ENCODE measurements at regions not wholly inside any gene's neighbourhood (a gene's known extent, or its start where the extent isn't known, plus 50 kb on each side); places are given as distances from the start of the nearest gene placed in this dataset.
"Not testable (repeated sequence)": the region's sequence is repeated elsewhere in the genome, so short reads cannot be mapped to it uniquely, and the experiment has no call there.

DNA sequence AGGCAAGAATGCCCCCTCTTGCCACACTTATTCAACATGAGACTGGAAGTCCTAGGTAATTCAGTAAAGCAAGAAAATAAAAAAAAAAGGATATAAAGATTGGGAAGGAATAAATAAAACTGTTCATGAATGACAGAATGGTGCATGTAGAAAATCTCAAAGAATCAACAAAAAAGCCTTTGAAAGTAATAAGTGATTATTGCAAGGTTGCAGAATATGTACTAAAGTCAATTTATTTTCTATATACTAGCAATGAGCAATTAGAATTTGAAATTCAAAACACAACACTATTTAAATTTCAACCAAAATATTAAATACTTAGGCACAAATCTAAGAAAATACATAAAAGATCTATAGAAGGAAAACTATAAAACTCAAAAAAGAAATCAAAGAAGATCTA lies 58.6 kb downstream of the MAGEA10 start:
- no peak for DNase-seq

DNA sequence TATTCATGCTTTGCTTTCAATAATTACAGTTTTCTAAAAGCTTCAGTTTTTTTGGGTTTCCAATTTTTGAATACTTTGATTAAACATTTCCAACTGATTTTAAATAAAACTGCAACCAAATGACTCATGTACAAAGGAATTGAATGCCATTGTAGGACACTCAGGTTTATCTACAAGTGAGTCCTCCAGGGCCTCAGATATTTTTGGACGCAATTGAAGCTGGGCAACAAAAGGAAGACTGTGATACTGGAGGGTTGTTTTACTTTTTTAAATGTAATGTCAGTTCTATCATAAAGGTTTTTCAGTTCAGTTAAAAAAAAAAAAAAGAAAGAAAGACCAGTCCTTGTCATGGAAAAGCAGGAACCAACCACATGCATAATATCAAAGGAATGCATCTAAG lies 64.2 kb downstream of the MAGEA10 start:
- no peak for DNase-seq

DNA sequence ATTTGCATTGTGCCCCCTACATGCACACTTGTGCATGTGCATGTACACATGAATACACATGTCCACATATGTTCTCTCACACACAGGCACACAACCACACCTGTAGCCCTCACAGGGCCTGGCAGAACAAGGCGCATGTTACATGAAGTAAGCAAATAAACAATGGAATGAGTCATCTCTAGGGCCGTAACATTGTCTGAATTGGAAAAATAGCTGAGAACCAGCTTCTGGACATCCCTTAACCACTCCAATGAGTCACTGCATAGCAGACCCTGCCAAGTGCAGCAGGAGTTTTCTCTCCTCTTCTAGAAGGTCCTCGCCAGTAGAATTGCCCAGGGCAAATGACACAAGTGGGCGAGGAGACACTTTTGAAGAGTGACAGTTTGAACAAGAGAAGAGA lies 66.1 kb downstream of the MAGEA10 start:
- no peak for DNase-seq

- no peak for DNase-seq
These were observed 68.2 kb downstream of the MAGEA10 start for GRCh38 chrX:152070144-152070543.

- no peak for DNase-seq
These were observed 76.8 kb downstream of the MAGEA10 start for GRCh38 chrX:152061557-152061956.

DNA sequence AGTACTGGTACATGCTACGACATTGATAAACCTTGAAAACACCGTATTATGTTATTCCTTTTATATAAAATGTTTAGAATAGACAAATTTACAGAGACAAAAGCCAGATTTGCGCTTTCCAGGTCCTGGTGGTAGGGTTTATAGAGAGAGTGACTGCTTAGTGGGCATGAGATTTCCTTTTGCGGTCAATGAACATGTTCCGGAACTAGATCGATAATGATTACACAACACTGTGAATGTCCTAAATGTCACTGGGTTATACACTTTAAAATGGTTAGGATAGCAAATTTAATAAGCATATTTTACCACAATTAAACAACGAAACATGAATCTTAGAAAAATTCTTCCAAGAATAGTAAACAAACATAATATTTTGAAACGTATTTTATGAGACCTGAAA lies 77.3 kb downstream of the MAGEA10 start:
- DNase-seq, result no peak

- DNase-seq, result not testable (repeated sequence)
These were observed 76.1 kb upstream of the GABRE start for GRCh38 chrX:152050623-152051022.

- DNase-seq, result no peak
These were observed 69.9 kb upstream of the GABRE start for GRCh38 chrX:152044383-152044782.

DNA sequence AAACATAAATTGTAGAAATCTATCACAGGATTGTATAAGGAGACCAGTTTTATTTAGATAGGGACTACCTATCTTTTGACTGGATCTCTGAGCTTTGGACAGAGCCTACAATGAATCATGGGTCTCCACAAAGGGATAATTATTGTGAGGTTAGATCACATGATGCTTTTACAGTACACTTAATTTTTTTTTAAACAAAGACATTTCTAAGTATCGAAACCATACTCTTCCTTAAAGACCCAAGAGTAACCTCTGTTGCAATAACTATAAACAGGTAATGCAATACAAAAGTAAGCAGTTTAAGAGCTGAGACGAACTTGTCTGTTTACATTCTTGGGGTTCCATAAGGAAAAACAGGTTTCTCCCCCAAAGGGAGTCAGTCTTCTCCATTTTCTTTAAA lies 64.3 kb upstream of the GABRE start:
- no peak for DNase-seq

DNA sequence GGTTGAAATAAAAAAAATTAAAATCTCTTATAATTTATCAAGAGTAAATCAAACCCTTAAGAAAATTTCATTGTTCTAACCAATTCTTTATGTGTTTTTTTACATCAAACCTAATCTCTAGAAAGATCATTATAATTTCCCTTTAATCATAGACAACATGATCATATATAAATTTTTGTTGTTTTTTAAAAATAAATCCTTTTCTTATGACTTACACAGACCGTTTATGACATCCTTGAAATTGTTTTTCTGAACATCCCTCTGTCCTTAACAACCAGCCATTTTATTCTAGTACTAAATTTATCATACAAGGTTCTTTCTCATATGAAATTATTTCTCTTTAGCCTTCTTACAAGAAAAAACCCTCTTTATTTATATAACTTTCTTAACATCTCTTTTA lies 62.7 kb upstream of the GABRE start:
- no peak for DNase-seq

- DNase-seq, result not testable (repeated sequence)
These were observed 56.9 kb upstream of the GABRE start for GRCh38 chrX:152031346-152031745.

GRCh38 chrX:152028579-152028978 lies 54.1 kb upstream of the GABRE start:
- no peak for DNase-seq

GRCh38 chrX:152025656-152026440 lies 51.4 kb upstream of the GABRE start:
- peak; percentile 14 for DNase-seq

- no peak for DNase-seq
These were observed 50.2 kb upstream of the GABRE start for GRCh38 chrX:152024710-152025109.

All from NCI-H82 (cell line).